ENCODE measurements at regions not wholly inside any gene's neighbourhood (a gene's known extent, or its start where the extent isn't known, plus 50 kb on each side); places are given as distances from the start of the nearest gene placed in this dataset.

DNA sequence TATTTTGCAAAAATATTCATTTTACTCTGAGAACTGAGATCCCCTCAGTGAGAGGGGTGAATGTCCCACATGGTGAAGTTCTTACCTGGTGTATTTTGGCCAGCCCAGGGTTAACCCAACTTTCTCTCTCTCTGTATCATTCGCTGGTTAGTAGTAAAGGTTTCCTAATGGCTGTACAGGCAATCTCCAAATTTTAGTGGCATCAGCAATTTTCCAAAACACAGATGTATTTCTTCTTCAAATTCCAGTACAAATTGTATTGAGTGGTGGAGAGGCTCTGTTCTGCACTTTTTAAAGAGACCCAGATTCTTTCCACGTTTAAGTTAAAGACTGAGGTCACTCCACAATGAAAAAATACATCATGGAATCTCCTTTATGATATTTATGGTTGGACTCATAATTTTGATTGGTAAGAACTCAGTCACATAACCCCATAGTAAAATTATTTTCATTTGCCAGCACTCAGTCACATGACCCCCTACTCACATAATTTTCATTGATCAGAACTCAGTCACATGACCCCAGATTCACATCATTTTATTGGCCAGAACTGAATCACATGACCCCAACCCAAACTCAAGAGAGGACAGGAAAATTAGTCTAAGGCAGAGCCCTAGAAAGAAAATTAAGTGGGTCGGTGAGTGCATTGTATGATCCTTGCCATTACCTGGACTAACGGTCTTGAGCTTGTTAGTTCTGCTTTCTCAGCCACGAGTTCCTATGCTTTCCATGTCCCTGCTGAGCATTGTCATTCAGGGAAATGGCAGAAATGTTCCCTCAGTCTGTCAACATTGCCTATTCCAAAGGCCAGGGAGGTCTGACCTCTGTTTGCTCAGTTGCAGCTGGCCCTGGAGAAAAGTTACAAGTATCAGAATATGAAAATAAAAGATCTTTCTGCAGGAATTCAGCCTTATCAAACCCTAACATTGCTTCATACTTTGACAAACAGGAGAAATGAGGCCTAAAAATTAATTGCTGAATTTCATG lies 1536.2 kb downstream of the AACS start:
- Histone ChIP-seq H3K9me3 (ENCODE audit: insufficient read depth, low read depth, low read length) (no peaks in the 10 kb centered on the region), H3K4me1 (ENCODE audit: insufficient read depth, low read length) (no peaks in the 10 kb centered on the region), H3K9ac (ENCODE audit: low read depth, low read length) (no peak overlapping the region), H3K4me3 (ENCODE audit: low read length) (no peak overlapping the region), H3K36me3 (ENCODE audit: insufficient read depth, low read depth, low read length) (no peaks in the 10 kb centered on the region), H3K27ac (ENCODE audit: low read length) (no peak overlapping the region), H3K27me3 (ENCODE audit: insufficient read depth, low read length) (no peaks in the 10 kb centered on the region)

DNA sequence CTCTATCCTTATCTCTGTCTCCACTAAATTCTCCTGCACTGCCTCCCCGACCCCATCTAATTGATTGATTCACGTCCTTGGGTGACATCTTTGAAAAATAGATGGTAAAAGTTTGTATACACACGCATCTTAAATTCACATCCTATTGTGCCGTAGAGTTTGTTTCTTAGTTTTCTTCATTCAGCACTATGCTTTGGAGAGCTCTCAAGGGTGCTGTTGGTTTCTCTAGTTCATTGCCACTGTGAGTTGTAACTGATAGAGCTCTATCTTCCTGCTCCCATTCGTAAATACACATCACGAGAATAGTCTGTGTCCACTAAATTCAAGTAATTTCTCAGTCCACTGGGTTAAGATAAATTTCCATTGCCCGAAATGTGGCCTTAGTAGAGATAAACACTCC lies 1537.4 kb downstream of the AACS start:
- H3K9me3 ChIP-seq (ENCODE audit: insufficient read depth, low read depth, low read length), result no peaks in the 10 kb centered on the region
- no peaks in the 10 kb centered on the region for H3K36me3 ChIP-seq (ENCODE audit: insufficient read depth, low read depth, low read length)
- H3K4me1 ChIP-seq (ENCODE audit: insufficient read depth, low read length), result no peaks in the 10 kb centered on the region
- H3K9ac ChIP-seq (ENCODE audit: low read depth, low read length), result no peak overlapping the region
- H3K27me3 ChIP-seq (ENCODE audit: insufficient read depth, low read length), result no peaks in the 10 kb centered on the region
- H3K4me3 ChIP-seq (ENCODE audit: low read length), result no peak overlapping the region
- no peak overlapping the region for H3K27ac ChIP-seq (ENCODE audit: low read length)

DNA sequence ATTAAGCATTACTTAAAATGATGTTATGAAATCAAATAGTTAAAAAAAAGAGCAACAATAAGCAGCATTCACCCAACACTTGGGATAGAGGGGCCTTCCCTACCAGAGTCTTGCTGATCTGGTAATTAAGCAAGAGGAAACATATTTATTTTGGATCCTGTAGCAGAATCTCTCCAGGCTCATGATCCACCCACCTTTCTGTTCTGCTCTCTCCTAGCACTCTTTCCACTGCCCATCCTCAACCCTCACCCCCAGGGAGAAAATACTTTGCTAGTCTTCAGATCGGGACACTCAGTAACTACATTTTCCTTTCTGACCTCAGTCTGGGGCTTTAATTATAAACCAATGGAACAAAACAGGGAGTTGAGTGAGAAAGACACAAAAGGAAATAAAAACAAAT lies 1541.9 kb downstream of the AACS start:
- peaks cover 8% of the 10 kb centered on the region for H3K9me3 ChIP-seq (ENCODE audit: insufficient read depth, low read depth, low read length)
- no peaks in the 10 kb centered on the region for H3K36me3 ChIP-seq (ENCODE audit: insufficient read depth, low read depth, low read length)
- H3K27ac ChIP-seq (ENCODE audit: low read length), result no peak overlapping the region
- no peaks in the 10 kb centered on the region for H3K4me1 ChIP-seq (ENCODE audit: insufficient read depth, low read length)
- no peak overlapping the region for H3K9ac ChIP-seq (ENCODE audit: low read depth, low read length)
- no peak overlapping the region for H3K4me3 ChIP-seq (ENCODE audit: low read length)
- H3K27me3 ChIP-seq (ENCODE audit: insufficient read depth, low read length), result no peaks in the 10 kb centered on the region

DNA sequence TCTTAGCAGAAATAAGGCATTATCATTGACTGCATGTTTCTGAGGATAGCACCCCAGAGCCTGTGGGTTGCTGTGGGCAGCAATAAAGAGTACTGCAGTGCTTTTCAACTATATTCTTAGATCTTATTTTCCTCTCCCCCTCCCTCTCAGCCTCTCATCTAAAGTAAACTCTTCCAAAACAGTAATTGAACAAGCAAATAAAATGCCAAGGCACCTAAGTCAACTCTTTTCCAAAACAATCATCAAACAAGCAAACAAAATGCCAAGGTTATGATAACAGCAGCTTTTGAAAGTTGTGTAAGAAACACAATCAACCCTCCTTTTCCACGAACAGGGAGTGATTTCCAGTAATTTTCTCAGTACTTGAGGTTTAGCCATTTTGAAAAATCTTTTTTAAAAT lies 1542.6 kb downstream of the AACS start:
- no peak overlapping the region for H3K27ac ChIP-seq (ENCODE audit: low read length)
- H3K4me3 ChIP-seq (ENCODE audit: low read length), result no peak overlapping the region
- no peaks in the 10 kb centered on the region for H3K27me3 ChIP-seq (ENCODE audit: insufficient read depth, low read length)
- peaks cover 14% of the 10 kb centered on the region for H3K9me3 ChIP-seq (ENCODE audit: insufficient read depth, low read depth, low read length)
- no peaks in the 10 kb centered on the region for H3K36me3 ChIP-seq (ENCODE audit: insufficient read depth, low read depth, low read length)
- H3K9ac ChIP-seq (ENCODE audit: low read depth, low read length), result no peak overlapping the region
- H3K4me1 ChIP-seq (ENCODE audit: insufficient read depth, low read length), result no peaks in the 10 kb centered on the region

DNA sequence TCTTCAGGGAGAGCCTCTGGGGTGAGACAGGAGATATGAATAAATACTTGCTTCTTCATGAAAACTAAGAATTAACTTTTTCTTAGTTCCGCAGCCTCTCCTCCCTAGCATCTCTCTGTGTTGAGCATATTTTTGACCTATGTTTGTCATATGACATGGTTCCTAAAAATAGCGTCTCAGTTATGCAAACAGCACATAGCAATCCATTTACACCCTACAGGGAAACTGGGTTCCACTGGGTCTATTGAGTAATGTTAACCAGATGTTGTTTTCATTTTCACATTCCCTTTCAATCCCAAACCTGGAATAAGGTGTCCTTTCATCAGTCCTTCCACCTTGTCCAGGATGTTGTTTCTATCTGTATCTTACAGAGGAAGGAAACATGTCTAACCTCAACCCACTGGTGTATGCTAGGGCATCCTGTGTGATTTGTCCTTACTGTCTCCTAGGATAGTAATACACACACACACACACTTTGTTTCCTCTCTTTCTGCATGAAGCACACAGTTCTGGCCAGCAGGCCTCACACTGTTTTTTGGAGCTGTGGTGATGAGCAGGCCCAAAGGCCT lies 1543.5 kb downstream of the AACS start:
- no peak overlapping the region for H3K27ac ChIP-seq (ENCODE audit: low read length)
- no peak overlapping the region for H3K9ac ChIP-seq (ENCODE audit: low read depth, low read length)
- no peaks in the 10 kb centered on the region for H3K4me1 ChIP-seq (ENCODE audit: insufficient read depth, low read length)
- H3K9me3 ChIP-seq (ENCODE audit: insufficient read depth, low read depth, low read length), result peaks cover 22% of the 10 kb centered on the region
- no peaks in the 10 kb centered on the region for H3K36me3 ChIP-seq (ENCODE audit: insufficient read depth, low read depth, low read length)
- H3K27me3 ChIP-seq (ENCODE audit: insufficient read depth, low read length), result no peaks in the 10 kb centered on the region
- no peak overlapping the region for H3K4me3 ChIP-seq (ENCODE audit: low read length)

DNA sequence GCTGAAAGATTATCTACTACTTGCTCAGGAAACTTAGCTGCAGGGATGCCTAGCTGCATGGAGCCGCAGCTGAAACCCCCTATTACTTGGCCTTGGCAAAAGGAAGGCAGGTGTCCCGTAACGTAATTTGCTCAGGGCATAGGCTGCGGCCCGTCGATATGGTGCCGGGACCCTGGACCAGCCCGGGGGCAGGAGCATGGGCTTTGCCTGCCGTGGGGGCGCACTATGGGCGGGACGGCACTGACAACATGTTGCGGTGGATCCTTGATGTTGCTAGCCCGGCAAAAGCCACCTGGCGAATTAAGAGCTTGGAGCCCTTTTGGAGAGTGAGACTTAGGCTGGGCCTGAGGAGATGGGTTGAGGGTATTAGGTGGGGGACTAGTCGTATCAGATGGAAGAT lies 1551.2 kb downstream of the AACS start:
- H3K4me1 ChIP-seq (ENCODE audit: insufficient read depth, low read length), result peaks cover 8% of the 10 kb centered on the region
- H3K27ac ChIP-seq (ENCODE audit: low read length), result no peak overlapping the region
- H3K4me3 ChIP-seq (ENCODE audit: low read length), result no peak overlapping the region
- H3K27me3 ChIP-seq (ENCODE audit: insufficient read depth, low read length), result no peaks in the 10 kb centered on the region
- no peak overlapping the region for H3K9ac ChIP-seq (ENCODE audit: low read depth, low read length)
- no peaks in the 10 kb centered on the region for H3K36me3 ChIP-seq (ENCODE audit: insufficient read depth, low read depth, low read length)
- H3K9me3 ChIP-seq (ENCODE audit: insufficient read depth, low read depth, low read length), result peaks cover 26% of the 10 kb centered on the region

DNA sequence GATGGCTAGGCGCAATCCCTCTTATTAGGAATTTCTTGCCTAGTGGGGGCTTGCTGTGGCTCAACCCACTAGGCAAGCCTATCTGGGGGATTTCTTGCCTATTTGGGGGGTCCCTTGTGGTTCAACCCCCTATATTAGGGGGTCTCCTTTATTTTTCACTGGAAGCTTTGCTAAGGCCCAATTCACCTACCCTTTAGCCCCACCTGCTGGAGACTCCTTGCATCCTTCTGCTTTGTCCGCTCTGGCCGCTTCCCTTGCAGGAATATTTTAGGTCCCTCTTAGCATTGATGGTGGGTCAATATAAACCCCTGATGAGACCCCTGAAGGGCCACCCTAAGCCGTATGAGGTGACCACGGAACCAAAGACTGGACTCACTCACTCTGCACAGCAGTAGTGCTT lies 1552.1 kb downstream of the AACS start:
- Histone ChIP-seq H3K27me3 (ENCODE audit: insufficient read depth, low read length) (no peaks in the 10 kb centered on the region), H3K36me3 (ENCODE audit: insufficient read depth, low read depth, low read length) (no peaks in the 10 kb centered on the region), H3K4me1 (ENCODE audit: insufficient read depth, low read length) (peaks cover 8% of the 10 kb centered on the region), H3K9ac (ENCODE audit: low read depth, low read length) (no peak overlapping the region), H3K9me3 (ENCODE audit: insufficient read depth, low read depth, low read length) (peaks cover 19% of the 10 kb centered on the region; the same call in 1 of the 2 replicates), H3K4me3 (ENCODE audit: low read length) (no peak overlapping the region), H3K27ac (ENCODE audit: low read length) (no peak overlapping the region)

DNA sequence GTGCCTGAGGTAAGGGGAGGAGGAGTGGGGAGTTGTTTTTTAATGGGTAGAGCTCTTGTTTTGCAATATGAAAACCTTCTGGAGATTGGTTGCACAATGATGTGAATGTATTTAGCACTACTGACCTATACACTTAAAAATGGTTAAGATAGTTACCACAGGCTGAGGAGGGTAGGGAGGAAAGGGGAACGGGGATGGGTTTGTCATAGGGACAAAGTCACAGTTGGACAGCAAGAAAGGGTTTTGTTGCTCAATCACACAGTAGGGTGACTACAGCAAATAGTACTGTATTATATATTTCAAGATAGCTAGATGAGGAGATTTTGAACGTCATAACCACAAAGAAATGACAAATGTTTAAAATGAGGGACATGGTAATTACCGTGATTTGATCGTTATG lies 1562.4 kb downstream of the AACS start:
- H3K27me3 ChIP-seq (ENCODE audit: insufficient read depth, low read length), result no peaks in the 10 kb centered on the region
- no peak overlapping the region for H3K4me3 ChIP-seq (ENCODE audit: low read length)
- no peaks in the 10 kb centered on the region for H3K4me1 ChIP-seq (ENCODE audit: insufficient read depth, low read length)
- H3K9ac ChIP-seq (ENCODE audit: low read depth, low read length), result no peak overlapping the region
- H3K36me3 ChIP-seq (ENCODE audit: insufficient read depth, low read depth, low read length), result no peaks in the 10 kb centered on the region
- H3K9me3 ChIP-seq (ENCODE audit: insufficient read depth, low read depth, low read length), result no peaks in the 10 kb centered on the region
- no peak overlapping the region for H3K27ac ChIP-seq (ENCODE audit: low read length)

DNA sequence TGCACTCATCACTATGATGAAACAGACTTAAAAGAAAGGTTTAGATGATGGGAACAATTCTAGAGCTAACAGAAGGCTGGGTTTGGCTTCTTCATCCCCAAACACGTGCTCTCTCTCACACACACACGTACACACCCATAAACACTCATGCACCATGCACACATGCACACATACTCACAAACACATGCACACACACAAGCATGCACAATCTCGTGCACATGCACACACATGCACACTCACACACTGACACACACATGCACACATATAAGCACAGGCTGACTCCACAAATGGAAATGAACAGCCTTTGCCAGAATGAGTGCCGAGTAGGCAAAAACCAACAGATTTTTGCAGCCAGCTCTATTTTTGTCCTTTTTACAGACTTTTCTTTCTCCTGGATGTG lies 1571.6 kb downstream of the AACS start:
- Histone ChIP-seq H3K36me3 (ENCODE audit: insufficient read depth, low read depth, low read length) (no peaks in the 10 kb centered on the region), H3K9me3 (ENCODE audit: insufficient read depth, low read depth, low read length) (no peaks in the 10 kb centered on the region), H3K4me3 (ENCODE audit: low read length) (no peak overlapping the region), H3K27me3 (ENCODE audit: insufficient read depth, low read length) (no peaks in the 10 kb centered on the region), H3K9ac (ENCODE audit: low read depth, low read length) (no peak overlapping the region), H3K27ac (ENCODE audit: low read length) (no peak overlapping the region), H3K4me1 (ENCODE audit: insufficient read depth, low read length) (no peaks in the 10 kb centered on the region)

DNA sequence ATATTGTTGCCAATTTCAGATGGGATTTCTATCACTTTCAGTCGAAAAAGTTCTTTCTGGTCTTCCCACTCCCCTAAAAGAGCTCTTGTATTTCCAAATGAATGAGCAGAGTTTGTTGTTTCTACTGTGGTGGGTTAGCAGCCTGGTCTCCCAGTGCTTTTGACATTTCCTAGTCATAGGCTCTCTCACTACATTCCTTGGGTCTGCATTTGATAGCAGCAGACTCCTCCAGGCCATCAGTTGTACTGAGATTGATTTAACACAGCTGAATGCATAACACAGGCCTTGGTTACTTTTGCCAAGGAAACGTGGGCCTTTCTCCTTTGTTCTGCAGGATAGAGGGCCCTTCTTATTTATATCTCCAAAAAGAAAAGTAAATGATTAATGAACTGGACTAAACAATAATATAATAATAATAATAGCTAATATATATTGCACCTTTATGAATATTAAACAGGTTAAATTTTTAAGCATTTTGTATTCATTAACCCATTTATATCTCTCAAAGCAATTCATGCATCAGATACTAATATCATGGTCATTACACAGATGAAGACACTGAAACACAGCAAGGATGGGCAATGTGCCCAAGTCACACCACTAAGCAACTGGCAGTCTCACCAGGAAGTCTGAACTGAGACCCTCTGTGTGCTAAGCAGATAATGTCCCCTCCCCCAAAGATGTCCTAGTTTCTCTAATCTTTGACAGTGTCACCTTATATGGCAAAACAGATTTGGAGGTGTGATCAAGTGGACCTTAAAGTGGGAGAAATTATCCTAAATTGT lies 1579.2 kb downstream of the AACS start:
- Histone ChIP-seq H3K4me1 (ENCODE audit: insufficient read depth, low read length) (no peaks in the 10 kb centered on the region), H3K36me3 (ENCODE audit: insufficient read depth, low read depth, low read length) (no peaks in the 10 kb centered on the region), H3K9me3 (ENCODE audit: insufficient read depth, low read depth, low read length) (no peaks in the 10 kb centered on the region), H3K27me3 (ENCODE audit: insufficient read depth, low read length) (no peaks in the 10 kb centered on the region), H3K4me3 (ENCODE audit: low read length) (no peak overlapping the region), H3K9ac (ENCODE audit: low read depth, low read length) (no peak overlapping the region), H3K27ac (ENCODE audit: low read length) (no peak overlapping the region)

DNA sequence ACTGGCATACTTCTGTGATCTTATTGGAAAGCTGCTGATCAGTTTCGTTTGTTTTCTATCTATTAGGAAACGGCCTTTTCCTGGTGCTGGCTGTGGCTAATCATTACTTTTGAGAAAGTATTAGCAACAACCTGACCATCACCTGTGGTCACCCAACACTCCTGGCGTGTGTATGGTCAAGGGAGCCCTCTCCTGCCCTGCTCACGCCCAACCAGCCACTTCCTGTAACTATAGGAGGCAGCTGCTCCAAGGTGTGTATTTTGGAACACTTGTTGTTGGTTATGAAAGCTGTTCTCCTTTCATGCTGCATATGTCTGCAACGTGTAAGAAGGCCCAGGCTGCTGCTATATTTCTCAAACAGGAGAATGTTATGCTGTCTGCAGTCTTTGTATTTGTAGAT lies 1582.8 kb downstream of the AACS start:
- Histone ChIP-seq H3K4me1 (ENCODE audit: insufficient read depth, low read length) (no peaks in the 10 kb centered on the region), H3K36me3 (ENCODE audit: insufficient read depth, low read depth, low read length) (no peaks in the 10 kb centered on the region), H3K9me3 (ENCODE audit: insufficient read depth, low read depth, low read length) (no peaks in the 10 kb centered on the region), H3K4me3 (ENCODE audit: low read length) (no peak overlapping the region), H3K9ac (ENCODE audit: low read depth, low read length) (no peak overlapping the region), H3K27ac (ENCODE audit: low read length) (no peak overlapping the region), H3K27me3 (ENCODE audit: insufficient read depth, low read length) (no peaks in the 10 kb centered on the region)

Measured in iPS-20b (cell line).